ENCODE measurements at regions not wholly inside any gene's neighbourhood (a gene's known extent, or its start where the extent isn't known, plus 50 kb on each side); places are given as distances from the start of the nearest gene placed in this dataset.

DNA sequence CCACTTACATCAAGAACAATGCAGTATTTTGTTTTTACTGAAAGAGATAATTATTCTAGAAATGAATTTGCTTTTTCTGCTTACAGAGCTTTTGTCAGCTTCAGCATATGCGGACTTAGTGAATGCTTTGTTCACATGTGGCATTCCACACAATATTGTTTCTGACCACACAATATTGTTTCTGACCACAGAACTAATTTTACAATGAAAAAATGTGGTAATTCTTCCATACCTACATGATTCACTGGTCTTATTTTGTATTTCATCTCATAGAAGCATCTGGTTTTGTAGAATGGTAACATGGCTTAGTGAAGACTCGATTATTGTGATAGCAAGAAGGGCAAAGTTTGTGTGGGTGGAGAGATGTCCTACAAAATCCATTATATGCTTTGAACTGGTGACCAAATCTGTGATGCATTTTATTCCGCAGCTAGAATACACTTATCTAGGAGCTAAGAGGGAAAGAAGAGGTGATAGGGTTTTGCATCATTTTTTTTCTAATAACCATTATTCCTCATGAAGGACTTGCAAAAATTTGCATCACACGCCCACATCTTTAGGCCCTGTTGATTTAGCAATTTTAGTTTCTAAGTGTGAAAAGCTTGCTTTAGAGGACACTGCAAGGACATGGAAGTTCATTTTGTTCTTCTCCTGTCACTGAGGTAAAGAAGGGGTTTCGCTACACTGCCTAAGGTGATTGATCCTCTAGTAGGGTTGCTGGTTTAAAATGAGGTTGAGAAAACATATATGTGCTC, 75.3 kb downstream of the HLX start:
- no peak for TF ChIP-seq CTCF (IDR thresholded peaks at IDR 0.05)
- no peak for TF ChIP-seq POLR2A (IDR thresholded peaks at IDR 0.05)

All from body of pancreas (tissue), 4 donors.